ENCODE measurements at regions not wholly inside any gene's neighbourhood (a gene's known extent, or its start where the extent isn't known, plus 50 kb on each side); places are given as distances from the start of the nearest gene placed in this dataset.
"Not testable (repeated sequence)": the region's sequence is repeated elsewhere in the genome, so short reads cannot be mapped to it uniquely, and the experiment has no call there.

DNA sequence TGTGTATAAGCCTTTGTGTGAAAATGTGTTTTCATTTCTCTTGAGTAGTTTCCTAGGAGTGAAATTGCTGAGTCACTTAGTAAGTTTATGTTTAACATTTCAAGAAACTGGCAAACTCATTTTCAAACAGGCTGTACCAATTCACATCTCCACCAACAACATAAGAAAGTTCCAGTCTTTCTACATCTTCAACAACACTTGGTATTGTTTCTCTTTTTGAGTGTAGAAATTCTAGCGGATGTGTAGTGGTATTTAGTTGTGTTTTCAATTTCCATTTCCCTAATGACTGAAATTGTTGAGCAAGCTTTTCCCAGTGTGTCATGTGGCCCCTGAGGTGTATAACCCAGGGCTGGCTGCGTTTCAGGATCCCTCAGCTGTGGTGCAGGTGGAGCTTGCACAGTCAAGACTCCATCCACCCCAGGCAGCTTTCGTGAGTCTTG lies 258.5 kb downstream of the PDCD6IP start:
- DNase-seq (ENCODE audit: low spot score), result no peak

DNA sequence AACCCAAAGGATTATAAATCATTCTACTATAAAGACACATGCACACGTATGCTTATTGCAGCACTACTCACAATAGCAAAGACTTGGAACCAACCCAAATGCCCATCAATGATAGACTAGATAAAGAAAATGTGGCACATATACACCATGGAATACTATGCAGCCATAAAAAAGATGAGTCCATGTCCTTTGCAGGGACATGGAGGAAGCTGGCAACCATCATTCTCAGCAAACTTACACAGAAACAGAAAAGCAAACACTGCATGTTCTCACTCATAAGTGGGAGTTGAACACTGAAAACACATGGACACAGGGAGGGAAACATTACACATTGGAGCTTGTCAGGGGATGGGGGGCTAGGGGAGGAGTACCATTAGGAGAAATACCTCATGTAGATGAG lies 262.6 kb downstream of the PDCD6IP start:
- not testable (repeated sequence) for DNase-seq (ENCODE audit: low spot score)

DNA sequence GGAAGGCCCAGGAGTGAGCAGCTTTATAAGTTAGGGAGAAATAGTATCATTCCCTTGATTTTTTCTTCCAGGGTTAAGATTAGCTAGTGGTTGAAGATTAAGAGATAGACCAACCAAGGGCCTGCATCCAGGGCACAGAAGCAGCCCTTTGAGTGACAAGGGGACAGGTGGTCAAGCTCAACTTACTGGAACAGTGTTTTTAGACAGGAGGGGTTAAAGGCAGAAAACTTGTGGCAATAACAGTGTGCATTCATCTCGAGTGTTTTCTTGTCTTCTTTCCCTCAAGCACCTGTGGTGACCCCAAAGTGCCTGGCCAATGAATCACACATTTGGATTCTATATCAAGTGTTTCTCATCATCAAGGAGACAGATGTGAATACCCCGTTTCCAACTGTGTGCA lies 267.5 kb downstream of the PDCD6IP start:
- no peak for DNase-seq (ENCODE audit: low spot score)

DNA sequence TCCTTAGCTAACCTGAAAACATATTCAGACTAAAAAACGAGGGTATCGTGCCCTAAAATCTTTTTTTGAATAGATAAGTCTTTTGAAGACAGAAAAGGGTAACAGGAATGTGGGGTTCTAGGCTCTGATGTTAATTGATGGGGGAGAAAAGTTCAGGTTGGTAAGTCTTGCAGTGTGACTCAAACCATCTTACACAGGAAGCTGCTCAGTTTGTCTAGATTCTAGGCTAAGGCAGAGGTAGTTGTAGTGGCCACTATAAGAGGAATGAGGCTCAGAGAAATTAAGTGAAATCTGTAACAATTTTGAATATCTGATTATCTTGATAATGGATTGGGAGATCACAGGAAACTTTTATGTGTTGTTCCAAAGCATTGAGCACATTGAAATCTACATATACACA lies 267.9 kb downstream of the PDCD6IP start:
- no peak for DNase-seq (ENCODE audit: low spot score)

DNA sequence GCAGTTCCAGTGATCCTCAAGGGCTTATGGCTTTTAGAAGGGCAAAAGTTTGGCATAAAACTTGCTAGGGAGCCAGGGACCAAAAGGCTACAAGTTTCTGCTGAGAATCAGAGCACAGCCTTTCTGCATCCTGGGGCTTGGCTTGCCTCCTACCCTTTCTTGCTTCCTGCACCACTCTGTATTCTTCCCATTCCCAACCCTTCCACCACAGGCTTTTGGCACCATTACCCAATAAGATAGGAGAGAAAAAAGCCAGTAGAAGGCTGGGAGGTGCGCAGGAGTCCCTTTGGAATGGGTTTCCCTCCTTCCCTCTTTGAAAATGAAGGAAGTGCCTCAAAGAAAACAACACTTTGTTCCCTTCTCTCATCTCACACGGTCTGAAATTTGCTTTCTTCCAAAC lies 268.6 kb downstream of the PDCD6IP start:
- DNase-seq (ENCODE audit: low spot score), result no peak

DNA sequence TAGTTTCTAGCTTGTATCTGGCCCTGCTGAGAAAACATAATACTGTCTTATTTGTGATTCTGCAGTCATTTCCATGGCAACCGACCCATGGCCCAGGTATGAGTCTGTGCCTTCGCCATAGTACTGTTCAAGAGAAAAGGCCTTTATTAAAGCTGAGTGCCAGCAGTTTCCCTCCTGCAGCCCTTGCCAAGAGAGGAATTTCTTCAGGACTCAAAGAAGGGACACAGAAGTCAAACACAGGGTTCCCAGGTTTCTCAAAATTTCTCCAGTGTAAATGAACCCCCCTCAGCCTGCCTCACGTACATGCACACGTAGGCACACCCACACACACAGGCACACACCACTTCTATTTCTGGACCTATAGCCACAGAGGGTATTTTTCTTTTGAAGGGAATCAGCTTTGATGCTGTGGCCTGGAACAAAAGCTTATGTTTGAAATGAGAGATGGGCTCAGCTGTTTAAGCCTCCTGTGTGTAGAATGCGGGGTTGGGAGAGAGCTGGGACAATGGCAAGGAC lies 269.2 kb downstream of the PDCD6IP start:
- no peak for DNase-seq (ENCODE audit: low spot score)

DNA sequence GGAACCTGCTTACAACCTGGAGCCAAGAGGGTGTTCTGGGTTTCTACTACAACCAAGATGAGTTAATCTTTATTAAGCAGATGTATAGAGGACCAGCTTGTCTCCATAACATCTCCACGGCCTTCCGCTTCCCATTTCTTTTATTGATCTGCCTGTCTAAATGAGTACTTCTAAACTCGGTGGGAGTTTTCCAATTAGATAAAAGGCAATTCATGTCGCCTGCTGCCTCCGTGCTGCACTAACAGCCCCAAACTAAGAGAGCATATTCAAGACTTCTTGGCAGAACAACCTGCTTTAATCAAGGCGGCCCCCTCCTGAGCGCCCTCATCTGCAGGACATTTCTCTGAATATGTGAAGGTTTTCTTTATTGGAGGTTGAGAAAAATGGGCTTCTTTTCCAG lies 270.1 kb downstream of the PDCD6IP start:
- no peak for DNase-seq (ENCODE audit: low spot score)

DNA sequence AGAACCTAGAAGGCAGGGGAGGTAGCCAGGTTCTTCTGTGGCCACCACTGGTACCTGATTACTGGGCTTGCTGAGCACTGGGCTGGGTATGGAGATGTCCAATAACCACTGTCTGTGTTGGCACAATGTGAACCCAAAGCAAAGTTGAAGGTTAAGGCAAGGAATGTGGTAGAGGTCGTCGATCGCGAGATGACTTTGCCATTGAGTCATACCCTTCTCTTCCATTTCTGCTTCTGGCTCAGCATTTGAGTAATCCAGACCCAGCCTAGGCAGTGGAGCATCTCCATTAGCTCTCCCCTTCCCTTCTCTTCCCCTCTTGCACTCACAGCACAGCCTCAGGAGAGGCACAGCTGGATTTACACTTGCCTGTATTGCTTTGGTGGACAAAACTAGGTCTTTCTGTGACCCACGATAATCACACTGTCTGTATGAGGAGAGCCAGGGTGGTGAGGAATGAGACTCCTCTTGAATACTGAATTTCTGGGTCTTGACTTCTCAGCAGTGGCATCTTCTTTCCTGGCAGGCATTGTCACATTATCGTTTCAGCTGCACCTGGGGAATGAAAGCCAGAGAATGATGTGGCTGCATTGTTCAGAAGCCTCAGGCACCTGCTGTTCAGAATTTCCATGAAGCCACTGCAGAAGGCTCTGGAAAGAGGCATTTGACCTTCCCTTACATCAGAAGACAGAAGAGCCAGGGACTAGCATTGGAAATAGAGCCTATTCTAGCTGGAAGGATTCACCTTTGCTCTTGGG lies 272.6 kb downstream of the PDCD6IP start:
- no peak for DNase-seq (ENCODE audit: low spot score)

DNA sequence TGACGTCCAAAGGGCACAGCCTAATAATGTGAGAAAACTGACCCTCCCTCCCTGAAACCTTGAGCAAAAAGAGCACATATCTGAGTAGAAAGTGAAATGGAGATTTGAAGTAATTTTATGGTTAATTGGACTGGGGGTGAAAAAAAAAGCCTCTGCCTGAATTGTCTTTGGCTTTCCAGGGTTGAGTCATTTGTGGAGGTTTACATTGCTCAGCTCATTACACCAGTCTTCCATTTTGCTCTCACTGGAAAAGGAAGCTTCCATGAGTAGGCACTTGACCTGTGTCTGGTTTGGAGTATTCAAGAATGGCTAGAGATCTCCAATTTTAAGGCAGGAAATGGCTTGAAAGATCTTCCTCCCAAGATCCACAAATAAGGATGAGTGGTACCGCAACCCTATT lies 273.9 kb downstream of the PDCD6IP start:
- no peak for DNase-seq (ENCODE audit: low spot score)

DNA sequence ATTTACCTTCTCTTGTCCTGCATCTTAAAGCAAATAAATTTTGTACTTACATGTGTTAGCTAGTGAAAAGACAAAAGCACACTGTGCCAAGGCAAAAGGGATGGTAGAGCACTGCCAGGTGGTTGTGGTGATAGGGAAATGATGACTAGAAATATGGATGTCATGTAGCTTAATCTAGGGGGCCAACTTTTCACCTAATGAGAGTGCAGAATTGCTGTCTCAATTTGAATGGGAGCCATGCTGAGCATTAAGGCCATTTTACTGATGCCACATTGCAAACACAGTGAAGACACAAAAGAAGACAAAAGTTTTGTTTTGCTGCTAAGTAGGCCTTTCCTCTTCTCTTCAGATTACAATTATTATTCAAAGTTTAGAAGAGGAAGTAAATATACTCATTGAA lies 274.7 kb downstream of the PDCD6IP start:
- no peak for DNase-seq (ENCODE audit: low spot score)

DNA sequence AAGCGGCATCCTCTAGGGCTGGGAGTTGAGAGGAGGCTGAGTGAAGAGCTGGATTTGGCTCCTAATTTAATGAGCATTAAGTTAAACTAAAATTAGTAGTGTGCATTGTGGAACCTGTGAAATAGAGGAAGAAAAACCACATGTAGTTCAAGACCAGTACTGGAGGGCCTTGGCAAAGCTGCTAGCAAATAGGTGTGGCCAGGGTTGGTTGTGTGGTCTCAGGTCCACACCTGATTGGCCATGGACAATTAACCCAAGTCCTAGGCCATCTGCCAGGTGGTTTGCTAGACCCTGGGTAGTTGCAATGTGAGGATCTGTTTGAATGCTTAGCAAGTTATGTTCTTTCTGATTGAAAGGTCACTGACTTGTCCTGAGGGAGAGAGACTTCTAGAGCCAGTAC lies 275.5 kb downstream of the PDCD6IP start:
- no peak for DNase-seq (ENCODE audit: low spot score)

DNA sequence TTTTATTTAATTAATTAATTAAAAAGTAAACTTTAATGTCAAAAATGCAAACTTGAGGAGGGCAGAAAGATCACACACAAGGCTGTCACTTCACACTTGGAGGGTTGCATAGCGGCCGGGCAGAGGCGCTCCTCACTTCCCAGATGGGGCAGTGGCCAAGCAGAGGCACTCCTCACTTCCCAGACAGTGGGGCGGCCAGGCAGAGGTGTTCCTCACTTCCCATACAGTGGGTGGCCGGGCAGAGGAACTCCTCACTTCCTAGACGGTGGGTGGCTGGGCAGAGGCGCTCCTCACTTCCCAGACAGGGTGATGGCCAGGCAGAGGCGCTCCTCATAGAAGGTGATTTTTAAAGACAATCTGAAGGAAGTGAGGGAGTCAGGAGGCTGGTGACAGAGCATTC lies 277.5 kb downstream of the PDCD6IP start:
- DNase-seq (ENCODE audit: low spot score), result no peak

DNA sequence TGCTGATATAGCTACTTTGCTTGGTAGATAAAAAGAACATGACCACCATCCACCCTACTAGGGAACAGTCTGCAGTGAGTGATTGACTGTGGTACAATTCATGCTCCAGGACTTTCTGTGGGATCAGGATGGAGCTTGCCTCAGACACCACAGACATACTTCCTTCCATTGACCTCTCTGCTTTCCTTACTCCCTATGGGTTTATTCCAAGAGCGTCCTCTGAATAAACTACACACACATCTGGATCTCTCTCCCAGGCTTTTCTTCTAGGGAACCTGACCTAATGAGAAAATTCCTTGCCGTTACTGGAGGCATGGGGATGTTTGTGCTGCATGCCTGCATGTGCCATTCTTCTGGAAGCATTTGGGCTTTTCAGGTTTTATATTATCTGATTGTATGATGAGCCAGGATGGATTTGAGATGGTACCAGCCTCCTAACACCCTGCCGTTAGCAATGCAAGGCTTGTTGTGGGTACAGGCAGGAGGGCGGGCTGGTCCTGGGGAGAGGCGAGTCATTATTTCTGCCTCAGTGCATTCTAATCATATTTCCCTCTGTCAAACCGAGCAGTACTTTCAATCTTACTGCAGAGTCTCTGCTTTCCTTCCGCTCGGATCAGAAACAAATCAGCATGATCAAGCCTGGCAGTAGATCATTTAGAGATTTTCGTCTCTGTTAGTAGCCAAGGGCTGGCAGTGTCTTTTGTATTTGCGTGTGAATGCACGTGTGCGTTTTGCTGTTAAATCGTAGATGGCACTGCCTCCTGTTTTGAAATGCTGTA lies 279.2 kb downstream of the PDCD6IP start:
- no peak for DNase-seq (ENCODE audit: low spot score)

DNA sequence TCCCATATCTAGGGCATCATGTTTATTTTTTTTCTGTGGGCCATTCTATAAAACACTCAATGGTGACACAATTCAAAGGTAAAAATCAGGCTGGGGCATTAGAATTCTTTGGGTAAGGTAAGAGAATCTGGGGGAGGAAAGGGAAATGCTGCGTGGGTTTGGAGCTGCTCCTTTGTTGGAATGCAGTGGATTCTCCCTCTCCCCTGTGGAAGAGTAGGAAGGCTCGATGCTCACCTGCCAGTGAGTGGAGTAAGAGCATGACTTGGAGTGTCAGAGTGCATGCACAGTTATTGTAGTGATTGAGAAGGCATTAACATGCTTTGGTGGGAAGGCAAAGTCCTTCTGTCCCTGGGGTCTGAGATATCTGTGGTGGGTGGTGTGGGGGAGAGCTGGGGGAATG lies 280.0 kb downstream of the PDCD6IP start:
- DNase-seq (ENCODE audit: low spot score), result no peak

DNA sequence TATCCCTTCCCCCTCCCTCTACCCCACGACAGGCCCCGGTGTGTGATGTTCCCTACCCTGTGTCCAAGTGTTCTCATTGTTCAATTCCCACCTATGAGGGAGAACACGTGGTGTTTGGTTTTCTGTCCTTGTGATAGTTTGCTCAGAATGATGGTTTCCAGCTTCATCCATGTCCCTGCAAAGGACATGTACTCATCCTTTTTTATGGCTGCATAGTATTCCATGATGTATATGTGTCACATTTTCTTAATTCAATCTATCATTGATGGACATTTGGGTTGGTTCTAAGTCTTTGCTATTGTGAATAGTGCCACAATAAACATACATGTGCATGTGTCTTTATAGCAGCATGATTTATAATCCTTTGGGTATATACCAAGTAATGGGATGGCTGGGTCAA lies 281.4 kb downstream of the PDCD6IP start:
- DNase-seq (ENCODE audit: low spot score), result not testable (repeated sequence)

DNA sequence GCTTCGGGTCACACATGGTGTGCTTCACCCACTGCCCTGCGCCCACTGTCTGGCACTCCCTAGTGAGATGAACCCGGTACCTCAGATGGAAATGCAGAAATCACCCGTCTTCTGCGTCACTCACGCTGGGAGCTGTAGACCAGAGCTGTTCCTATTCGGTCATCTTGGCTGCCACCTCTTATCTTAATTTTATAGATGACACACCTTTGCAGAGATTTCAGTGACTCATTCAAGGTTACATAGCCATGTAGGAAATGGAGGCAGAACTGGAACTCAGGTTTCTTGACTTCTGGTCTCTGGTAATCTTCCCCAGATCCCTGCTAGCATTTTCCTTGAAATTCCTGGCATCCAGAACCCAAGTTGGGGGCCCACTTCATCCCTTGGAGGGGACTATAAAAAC lies 291.9 kb downstream of the PDCD6IP start:
- not testable (repeated sequence) for DNase-seq (ENCODE audit: low spot score)

DNA sequence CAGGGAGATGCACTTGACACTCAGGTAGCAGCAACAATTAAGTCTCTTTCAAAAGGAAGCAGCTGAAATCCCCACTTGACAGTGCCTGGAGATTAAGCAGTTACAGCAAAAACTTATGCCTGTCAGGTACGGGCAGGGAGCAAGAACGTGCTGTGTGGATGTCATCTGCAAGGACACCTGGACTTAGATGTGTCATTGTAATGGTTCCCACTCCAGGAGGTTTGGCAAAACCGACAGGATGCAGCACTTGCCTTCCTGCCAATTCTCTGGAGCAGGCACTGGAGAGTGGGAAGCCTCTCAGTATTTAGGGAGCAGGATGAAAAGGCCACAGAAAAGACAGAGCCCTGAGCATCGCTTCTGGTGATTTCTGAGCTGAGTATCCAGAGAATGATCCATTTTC lies 292.4 kb downstream of the PDCD6IP start:
- DNase-seq (ENCODE audit: low spot score), result no peak

DNA sequence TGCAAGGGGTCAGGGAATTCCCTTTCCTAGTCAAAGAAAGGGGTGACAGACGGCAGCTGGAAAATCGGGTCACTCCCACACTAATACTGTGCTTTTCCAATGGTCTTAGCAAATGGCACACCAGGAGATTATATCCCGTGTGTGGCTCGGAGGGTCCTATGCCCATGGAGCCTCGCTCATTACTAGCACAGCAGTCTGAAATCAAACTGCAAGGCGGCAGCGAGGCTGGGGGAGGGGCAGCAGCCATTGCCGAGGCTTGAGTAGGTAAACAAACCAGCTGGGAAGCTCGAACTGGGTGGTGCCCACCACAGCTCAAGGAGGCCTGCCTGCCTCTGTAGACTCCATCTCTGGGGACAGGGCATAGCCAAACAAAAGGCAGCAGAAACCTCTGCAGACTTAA lies 295.9 kb downstream of the PDCD6IP start:
- not testable (repeated sequence) for DNase-seq (ENCODE audit: low spot score)

DNA sequence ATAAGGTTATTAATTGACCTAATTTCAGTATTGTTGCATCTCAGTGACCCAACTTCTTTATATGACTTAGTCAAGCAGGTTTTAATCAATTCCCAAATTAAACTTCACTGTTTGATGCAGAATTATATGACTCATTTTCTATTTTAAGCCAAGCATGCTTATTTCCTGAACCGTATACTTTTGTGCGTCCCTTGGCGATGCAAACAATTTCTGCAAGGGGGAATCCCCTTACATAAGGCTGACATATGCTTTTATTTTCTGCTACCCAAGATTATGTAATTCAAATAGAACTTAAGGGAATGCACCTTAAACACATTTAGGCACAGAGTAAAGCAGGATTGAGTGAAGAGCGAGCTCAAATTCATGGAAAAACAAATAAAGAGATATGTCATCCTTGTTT lies 303.9 kb downstream of the PDCD6IP start:
- DNase-seq (ENCODE audit: low spot score), result no peak

DNA sequence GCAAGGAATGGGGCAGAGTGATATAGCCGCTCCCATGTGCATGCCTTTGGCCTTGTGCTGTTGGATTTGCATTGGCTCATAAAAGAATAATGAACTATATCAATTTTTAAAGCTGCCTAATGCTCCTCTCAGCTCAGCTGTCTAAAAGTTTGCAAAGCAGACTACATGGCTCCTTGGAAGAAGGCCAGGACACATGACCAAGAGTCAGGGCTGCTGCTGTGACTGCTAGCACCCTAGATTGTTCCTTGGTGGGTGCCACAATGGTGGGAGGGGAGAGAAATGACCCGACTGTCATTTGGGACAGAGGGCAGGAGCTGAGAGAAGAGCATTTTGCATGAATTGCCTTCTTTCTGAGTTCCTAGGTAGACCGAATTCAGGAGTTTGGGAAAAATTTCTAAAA lies 307.9 kb downstream of the PDCD6IP start:
- DNase-seq (ENCODE audit: low spot score), result no peak

DNA sequence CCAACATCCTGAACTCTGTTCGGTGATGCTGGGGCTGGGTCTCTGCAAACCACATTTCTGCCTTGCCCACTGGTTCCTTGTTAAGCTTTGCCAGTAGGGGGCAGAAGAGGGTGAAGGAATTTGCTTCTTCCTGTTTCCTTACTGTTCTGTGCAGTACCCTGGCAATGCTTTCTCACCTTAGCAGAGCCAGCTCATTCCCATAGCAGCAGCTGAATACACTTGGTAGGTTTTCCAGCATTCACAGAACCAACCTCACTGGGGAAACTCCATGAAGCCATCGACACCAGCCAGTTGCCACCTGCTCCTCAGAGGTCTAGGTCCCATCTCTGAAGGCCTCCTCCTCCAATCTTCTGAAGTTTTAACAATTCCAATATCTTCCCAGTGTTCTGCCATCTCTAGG lies 308.4 kb downstream of the PDCD6IP start:
- no peak for DNase-seq (ENCODE audit: low spot score)

DNA sequence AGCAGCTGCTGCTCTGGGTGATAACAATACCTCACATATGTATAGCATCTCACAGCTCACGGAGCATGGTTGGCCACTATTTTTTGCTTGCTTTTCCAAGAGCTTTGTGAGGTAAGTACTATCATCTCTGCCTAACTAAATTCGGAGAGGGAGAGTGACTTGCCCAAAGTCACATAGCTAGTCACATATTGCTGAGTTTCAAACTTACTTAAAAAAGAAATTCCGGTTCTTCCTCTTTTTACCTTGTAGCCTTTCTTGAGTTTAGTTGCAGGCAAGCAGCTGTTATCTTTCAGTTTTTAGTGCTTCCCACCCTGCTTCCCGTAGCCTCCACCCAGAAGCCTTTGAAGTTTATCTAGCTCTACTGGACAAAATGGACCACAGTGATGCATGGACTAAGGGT lies 309.2 kb downstream of the PDCD6IP start:
- DNase-seq (ENCODE audit: low spot score), result no peak

DNA sequence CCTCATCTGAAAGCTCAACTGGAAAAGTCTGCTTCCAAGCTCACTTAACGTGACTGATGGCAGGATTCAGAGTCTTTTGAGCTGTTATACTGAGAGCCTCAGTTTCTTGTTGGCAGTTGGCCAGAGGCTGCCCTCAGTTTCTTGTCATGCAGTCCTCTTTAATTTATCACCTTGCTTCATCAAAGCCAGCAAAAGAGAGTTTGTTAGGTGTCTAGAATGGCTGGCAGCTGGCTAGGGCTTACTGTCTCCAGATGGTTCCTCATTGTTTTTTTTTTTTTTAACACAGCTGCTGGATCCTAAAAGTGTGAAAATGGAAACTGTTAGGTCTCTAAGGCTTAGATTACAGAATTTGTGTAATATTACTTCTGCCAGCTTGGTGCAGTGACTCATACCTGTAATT lies 310.6 kb downstream of the PDCD6IP start:
- DNase-seq (ENCODE audit: low spot score), result no peak
